GM18520 (cell line): ENCODE measurements at regions not wholly inside any gene's neighbourhood (a gene's known extent, or its start where the extent isn't known, plus 50 kb on each side); places are given as distances from the start of the nearest gene placed in this dataset.
"Not testable (repeated sequence)": the region's sequence is repeated elsewhere in the genome, so short reads cannot be mapped to it uniquely, and the experiment has no call there.

Source experiments
- ATAC-seq: cut with Tn5 transposase; IDR thresholded peaks from one replicate; pipeline ENCODE4 v1.9.1; 2021; ENCODE audit not compliant: unreplicated experiment

- ATAC-seq = no peak
These were observed 417.2 kb downstream of the SATB2 start for GRCh38 chr2:199040522-199040921.

DNA sequence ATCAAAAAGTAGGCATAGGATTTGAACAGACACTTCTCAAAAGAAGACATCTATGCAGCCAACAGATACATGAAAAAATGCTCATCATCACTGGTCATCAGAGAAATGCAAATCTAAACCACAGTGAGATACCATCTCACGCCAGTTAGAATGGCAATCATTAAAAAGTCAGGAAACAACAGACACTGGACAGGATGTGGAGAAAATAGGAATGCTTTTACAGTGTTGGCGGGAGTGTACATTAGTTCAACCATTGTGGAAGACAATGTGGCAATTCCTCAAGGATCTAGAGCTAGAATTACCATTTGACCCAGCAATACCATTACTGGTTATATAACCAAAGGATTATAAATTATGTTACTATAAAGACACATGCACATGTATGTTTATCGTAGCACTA is 424.0 kb downstream of the SATB2 start:
- ATAC-seq = not testable (repeated sequence)

- ATAC-seq = no peak
These were observed 432.6 kb downstream of the SATB2 start for GRCh38 chr2:199025146-199025545.

- no peak for ATAC-seq
These were observed 433.5 kb downstream of the SATB2 start for GRCh38 chr2:199024224-199024623.

GRCh38 chr2:199019898-199020507 is 437.7 kb downstream of the SATB2 start:
- no peak for ATAC-seq

GRCh38 chr2:199018826-199019225 is 438.9 kb downstream of the SATB2 start:
- no peak for ATAC-seq

GRCh38 chr2:199015072-199015471 is 442.7 kb downstream of the SATB2 start:
- no peak for ATAC-seq

- ATAC-seq = no peak
These were observed 443.5 kb downstream of the SATB2 start for GRCh38 chr2:199014226-199014625.

GRCh38 chr2:199011908-199012307 is 445.8 kb downstream of the SATB2 start:
- ATAC-seq = no peak

GRCh38 chr2:198994678-198995077 is 463.1 kb downstream of the SATB2 start:
- ATAC-seq = no peak

- ATAC-seq = no peak
These were observed 466.3 kb downstream of the SATB2 start for GRCh38 chr2:198991431-198991830.

DNA sequence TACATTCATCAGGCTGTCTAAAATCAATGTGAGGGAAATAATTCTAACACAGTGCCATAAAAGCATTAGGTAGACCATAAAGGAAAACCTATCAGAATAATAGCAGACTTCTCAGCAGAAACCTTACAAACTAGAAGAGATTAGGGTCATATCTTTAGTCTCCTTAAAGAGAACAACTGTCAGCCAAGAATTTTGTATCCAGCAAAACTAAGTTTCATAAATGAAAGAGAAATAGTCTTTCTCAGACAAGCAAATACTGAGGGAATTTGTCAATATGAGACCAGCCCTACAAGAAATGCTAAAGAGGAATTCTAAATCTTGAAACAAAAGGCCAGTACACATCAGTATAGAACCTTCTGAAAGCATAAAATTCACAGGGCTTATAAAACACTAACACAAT is 482.0 kb downstream of the SATB2 start:
- no peak for ATAC-seq

GRCh38 chr2:198973785-198974184 is 484.0 kb downstream of the SATB2 start:
- no peak for ATAC-seq

DNA sequence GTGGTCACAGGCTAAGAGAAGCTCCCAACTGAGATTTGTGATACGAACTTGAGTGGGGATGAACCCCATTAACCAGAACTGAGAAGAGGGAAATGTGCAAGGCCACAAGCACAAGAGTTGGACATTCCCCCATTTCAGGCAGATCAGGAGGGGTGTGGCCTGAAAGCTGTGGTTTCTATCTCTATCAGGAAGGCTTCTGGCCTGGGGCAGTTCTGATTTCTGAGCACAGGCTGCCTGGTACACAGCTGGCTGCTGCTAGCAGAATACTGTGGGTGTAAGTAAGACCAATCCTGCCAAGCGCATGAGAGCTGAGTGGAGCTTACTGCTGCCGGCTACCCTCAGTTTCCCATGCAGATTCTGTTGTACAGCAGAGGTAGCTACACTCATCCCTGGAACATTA is 484.6 kb downstream of the SATB2 start:
- ATAC-seq = no peak

- ATAC-seq = no peak
These were observed 489.2 kb downstream of the SATB2 start for GRCh38 chr2:198968545-198968944.

GRCh38 chr2:198966269-198966668 is 491.5 kb downstream of the SATB2 start:
- no peak for ATAC-seq

DNA sequence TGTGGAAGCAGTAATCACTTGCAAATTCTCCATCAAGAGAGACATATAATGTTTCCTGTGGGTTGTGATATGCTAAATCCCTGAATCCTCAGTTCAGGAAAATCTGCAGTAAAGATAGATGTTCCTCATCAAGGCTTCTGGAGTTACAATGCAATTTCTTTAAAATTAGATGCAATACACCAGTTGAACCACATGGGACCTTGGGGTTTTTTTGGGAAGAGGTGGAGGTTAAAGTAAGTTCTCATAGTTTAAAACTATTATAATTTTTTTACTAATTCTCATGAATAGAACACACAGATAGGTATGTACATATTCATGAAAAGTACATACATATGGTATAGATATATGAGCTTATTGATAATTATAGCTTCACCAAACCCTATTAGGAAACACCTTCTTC is 496.2 kb downstream of the SATB2 start:
- no peak for ATAC-seq

GRCh38 chr2:198957181-198957580 is 500.6 kb downstream of the SATB2 start:
- no peak for ATAC-seq

- no peak for ATAC-seq
These were observed 504.4 kb downstream of the SATB2 start for GRCh38 chr2:198953328-198953727.

- ATAC-seq = no peak
These were observed 506.9 kb downstream of the SATB2 start for GRCh38 chr2:198950803-198951202.

- ATAC-seq = no peak
These were observed 512.2 kb downstream of the SATB2 start for GRCh38 chr2:198945496-198945895.

DNA sequence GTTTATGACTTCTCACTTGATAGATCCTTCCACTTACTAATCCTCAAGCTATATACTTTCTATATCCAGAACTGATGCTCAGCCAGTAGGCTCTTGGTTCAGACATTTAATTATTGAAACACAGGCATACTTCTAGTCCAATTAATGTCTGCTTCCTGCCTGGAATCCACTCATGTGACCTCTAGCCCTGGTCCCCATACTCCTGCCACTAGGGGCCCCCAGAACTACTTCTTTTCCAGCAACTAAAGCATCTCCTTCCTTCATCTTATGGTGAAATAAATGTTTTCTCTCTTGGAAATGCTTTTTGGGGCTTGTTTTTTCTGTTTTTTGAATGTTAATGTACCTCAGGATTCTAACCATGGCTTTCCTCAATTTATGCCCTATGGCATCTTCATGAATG is 527.6 kb downstream of the SATB2 start:
- ATAC-seq = no peak

DNA sequence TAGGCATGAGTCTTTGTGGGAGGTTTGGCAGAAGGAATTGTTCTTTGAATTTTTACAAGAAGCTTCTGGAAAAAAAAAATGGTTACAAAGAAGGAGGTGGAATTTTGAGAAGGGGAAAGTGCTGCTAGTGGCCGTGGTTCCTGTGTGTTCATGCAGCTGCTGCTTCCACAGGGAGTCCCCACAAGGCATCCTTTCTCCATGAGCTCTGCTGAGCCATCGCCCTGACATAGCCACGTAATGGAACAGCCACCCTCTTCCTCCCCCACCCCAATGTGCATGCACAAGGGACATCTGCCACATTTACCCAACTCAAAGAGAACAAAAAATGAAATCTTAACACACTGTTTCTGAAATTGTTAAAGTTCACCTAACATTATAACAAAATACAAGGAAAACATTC is 529.7 kb downstream of the SATB2 start:
- ATAC-seq = no peak
